Lower lobe of right lung (tissue), 2 donors: ENCODE measurements at regions not wholly inside any gene's neighbourhood (a gene's known extent, or its start where the extent isn't known, plus 50 kb on each side); places are given as distances from the start of the nearest gene placed in this dataset.

ENCODE experiments used
- ATAC-seq, 2 donors: fragments of 200-7000 bp; cut with Tn5 transposase; one replicate each; pipeline ENCODE4 v1.9.1; 2020 to 2022; ENCODE audit warnings: mild to moderate bottlenecking in 2 of 2, moderate library complexity in 2 of 2
- DNase-seq: peaks from one replicate; pipeline ENCODE4 v3.0.0-alpha.2; 2020
- H3K27ac ChIP-seq: fragments of 200-600 bp; one replicate; pipeline ENCODE4 v1.8.0; 2022
- H3K27me3 ChIP-seq: fragments of 200-600 bp; one replicate; pipeline ENCODE4 v1.8.0; 2022; ENCODE audit warnings: low read depth
- H3K36me3 ChIP-seq: fragments of 200-600 bp; one replicate; pipeline ENCODE4 v1.8.0; 2022; ENCODE audit warnings: mild to moderate bottlenecking
- H3K4me1 ChIP-seq: fragments of 200-600 bp; one replicate; pipeline ENCODE4 v1.8.0; 2022
- H3K4me3 ChIP-seq: fragments of 200-600 bp; one replicate; pipeline ENCODE4 v1.8.0; 2022; ENCODE audit warnings: mild to moderate bottlenecking
- H3K9me3 ChIP-seq: fragments of 200-600 bp; one replicate; pipeline ENCODE4 v1.8.0; 2022
- intact Hi-C: fragments of 100-400 bp; cut with DNase I; formaldehyde crosslinking; loops from one replicate; pipeline ENCODE4 v1.11.0; 2022
- TF ChIP-seq, protein P1 (sequence below): fragments of 200-600 bp; IDR thresholded peaks from one replicate; pipeline ENCODE4 v1.8.0; 2022; ENCODE audit warnings: antibody characterized with exemption, mild to moderate bottlenecking
- donor health status: DM: no; HTN: yes; CAD: no; lungs with severe emphysema.

- ATAC-seq (no peak), DNase-seq (no peak)
- H3K4me1 ChIP-seq: no peaks in the 10 kb centered on the region
- H3K27me3 ChIP-seq: no peaks in the 10 kb centered on the region
- TF ChIP-seq, protein P1, sequence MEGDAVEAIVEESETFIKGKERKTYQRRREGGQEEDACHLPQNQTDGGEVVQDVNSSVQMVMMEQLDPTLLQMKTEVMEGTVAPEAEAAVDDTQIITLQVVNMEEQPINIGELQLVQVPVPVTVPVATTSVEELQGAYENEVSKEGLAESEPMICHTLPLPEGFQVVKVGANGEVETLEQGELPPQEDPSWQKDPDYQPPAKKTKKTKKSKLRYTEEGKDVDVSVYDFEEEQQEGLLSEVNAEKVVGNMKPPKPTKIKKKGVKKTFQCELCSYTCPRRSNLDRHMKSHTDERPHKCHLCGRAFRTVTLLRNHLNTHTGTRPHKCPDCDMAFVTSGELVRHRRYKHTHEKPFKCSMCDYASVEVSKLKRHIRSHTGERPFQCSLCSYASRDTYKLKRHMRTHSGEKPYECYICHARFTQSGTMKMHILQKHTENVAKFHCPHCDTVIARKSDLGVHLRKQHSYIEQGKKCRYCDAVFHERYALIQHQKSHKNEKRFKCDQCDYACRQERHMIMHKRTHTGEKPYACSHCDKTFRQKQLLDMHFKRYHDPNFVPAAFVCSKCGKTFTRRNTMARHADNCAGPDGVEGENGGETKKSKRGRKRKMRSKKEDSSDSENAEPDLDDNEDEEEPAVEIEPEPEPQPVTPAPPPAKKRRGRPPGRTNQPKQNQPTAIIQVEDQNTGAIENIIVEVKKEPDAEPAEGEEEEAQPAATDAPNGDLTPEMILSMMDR: no peak
- H3K36me3 ChIP-seq: no peaks in the 10 kb centered on the region
- H3K9me3 ChIP-seq: no peaks in the 10 kb centered on the region
- no peak overlapping the region for H3K4me3 ChIP-seq
- H3K27ac ChIP-seq: no peak overlapping the region
- intact Hi-C loops: no loop called here
Observed at GRCh38 chr5:106140101-106140500, 1530.6 kb downstream of the EFNA5 start.

DNA sequence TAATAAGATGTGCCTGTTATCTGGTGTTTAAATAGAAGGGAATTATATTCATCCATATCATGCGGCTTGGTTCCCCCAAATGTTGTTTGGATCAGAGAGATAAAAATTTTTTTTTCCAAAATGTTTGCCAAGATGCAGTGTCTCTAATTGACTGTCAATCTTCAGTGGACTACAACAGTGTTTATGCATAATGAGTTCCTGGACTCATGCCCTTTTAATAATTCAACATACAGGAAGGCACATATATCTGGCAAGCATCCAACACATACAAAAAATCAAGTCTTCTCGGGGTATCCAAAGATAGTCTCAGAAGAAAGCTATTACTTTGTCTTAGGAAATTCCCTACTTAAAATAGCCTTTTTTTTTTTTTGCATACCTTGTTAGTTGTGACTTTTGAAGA is 1534.7 kb downstream of the EFNA5 start:
- Histone ChIP-seq H3K36me3 (no peaks in the 10 kb centered on the region), H3K4me3 (no peak overlapping the region), H3K9me3 (no peaks in the 10 kb centered on the region), H3K4me1 (no peaks in the 10 kb centered on the region), H3K27me3 (no peaks in the 10 kb centered on the region), H3K27ac (no peak overlapping the region)
- no peak for ATAC-seq
- TF ChIP-seq, protein P1: no peak
- DNase-seq: no peak
- intact Hi-C loops: no loop called here

- H3K9me3 ChIP-seq: no peaks in the 10 kb centered on the region
- ATAC-seq: no peak
- no peak overlapping the region for H3K27ac ChIP-seq
- no peak for DNase-seq
- H3K36me3 ChIP-seq: no peaks in the 10 kb centered on the region
- H3K4me3 ChIP-seq: no peak overlapping the region
- no peaks in the 10 kb centered on the region for H3K4me1 ChIP-seq
- TF ChIP-seq, protein P1: no peak
- intact Hi-C loops: no loop called here
- H3K27me3 ChIP-seq: no peaks in the 10 kb centered on the region
Observed at GRCh38 chr5:106135473-106135872, 1535.3 kb downstream of the EFNA5 start.

GRCh38 chr5:106134549-106134948 is 1536.2 kb downstream of the EFNA5 start:
- no peaks in the 10 kb centered on the region for H3K4me1 ChIP-seq
- intact Hi-C loops: no loop called here
- H3K27ac ChIP-seq: no peak overlapping the region
- H3K4me3 ChIP-seq: no peak overlapping the region
- TF ChIP-seq, protein P1: no peak
- no peaks in the 10 kb centered on the region for H3K27me3 ChIP-seq
- no peak for ATAC-seq
- DNase-seq: no peak
- H3K9me3 ChIP-seq: no peaks in the 10 kb centered on the region
- no peaks in the 10 kb centered on the region for H3K36me3 ChIP-seq

DNA sequence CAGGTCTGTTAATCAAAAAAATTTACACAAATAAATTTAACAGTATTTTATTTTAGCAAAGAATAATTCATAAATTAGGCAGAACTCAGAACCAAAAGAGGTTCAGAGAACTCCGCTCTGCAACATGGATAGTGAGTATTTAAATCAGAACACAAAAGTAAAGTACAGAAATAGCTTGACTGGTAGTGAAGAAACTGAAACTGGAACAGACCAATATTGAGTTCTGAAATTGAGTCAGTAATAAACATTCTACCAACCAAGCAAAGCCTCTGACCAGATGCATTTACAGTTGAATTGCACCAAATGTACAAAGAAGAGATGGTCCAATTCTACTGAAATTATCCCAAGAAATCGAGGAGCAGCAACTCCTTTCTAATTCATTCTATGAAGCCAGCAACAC is 1542.8 kb downstream of the EFNA5 start:
- no peak for ATAC-seq
- no peak overlapping the region for H3K27ac ChIP-seq
- TF ChIP-seq, protein P1: no peak
- no peaks in the 10 kb centered on the region for H3K9me3 ChIP-seq
- H3K4me1 ChIP-seq: no peaks in the 10 kb centered on the region
- no peak for DNase-seq
- intact Hi-C loops: no loop called here
- no peak overlapping the region for H3K4me3 ChIP-seq
- H3K36me3 ChIP-seq: no peaks in the 10 kb centered on the region
- no peaks in the 10 kb centered on the region for H3K27me3 ChIP-seq

DNA sequence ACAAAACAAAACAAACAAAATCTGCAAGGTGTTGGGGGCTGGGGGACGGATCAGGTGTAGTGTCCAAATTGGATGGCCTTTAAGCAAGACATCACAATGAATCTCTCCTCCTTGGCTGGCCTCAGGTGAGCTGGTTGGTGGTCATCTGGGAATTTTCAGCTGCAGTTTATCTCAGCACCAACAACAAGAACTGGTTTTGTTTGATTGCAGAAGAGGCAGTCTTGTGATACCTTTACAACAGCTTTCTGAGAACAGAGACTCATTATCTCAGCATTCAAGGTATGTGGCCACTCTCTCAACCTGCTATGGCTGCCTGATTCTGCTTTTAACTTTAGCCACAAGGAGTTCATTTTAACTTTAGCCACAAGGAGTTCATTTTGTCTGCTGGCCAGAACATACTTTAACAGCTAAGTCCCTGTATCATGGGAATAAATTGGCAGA is 1543.4 kb downstream of the EFNA5 start:
- no peak for DNase-seq
- H3K4me3 ChIP-seq: no peak overlapping the region
- intact Hi-C loops: no loop called here
- TF ChIP-seq, protein P1: no peak
- no peak for ATAC-seq
- no peaks in the 10 kb centered on the region for H3K9me3 ChIP-seq
- H3K4me1 ChIP-seq: no peaks in the 10 kb centered on the region
- H3K36me3 ChIP-seq: no peaks in the 10 kb centered on the region
- H3K27ac ChIP-seq: no peak overlapping the region
- H3K27me3 ChIP-seq: no peaks in the 10 kb centered on the region
